ENCODE measurements at regions not wholly inside any gene's neighbourhood (a gene's known extent, or its start where the extent isn't known, plus 50 kb on each side); places are given as distances from the start of the nearest gene placed in this dataset.

DNA sequence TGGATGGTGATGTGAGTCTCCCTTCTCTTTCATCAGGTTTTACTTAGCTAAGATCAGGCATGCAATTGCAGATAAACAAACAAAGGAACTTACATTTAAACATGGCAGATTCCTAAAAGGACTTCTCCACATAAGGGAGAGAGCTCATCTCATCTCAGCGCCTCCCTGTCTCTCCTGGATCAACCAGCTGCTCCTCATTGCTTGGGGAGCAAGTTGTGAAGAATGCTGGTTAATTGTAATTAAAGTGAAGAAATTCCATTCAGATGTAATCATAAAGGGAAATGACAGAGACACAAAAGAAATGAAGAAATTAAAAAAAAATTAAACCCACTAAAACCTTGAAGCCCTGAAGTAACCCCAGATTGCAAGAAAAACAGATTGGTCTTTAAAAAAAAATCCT, 104.4 kb upstream of the DIO2 start:
- no peaks in the 10 kb centered on the region for H4K20me1 ChIP-seq (ENCODE audit: insufficient read depth, low read length)
- peaks cover 22% of the 10 kb centered on the region for H3K4me1 ChIP-seq (ENCODE audit: insufficient read depth, low read length)
- no peaks in the 10 kb centered on the region for H3K36me3 ChIP-seq (ENCODE audit: insufficient read depth, low read length)
- H2AFZ ChIP-seq (ENCODE audit: low read length) = peak overlapping the region; percentile 41
- no peaks in the 10 kb centered on the region for H3K27me3 ChIP-seq (ENCODE audit: insufficient read depth, low read length)
- no peaks in the 10 kb centered on the region for H3K9me3 ChIP-seq (ENCODE audit: low read depth, low read length)
- TF ChIP-seq, protein P1, sequence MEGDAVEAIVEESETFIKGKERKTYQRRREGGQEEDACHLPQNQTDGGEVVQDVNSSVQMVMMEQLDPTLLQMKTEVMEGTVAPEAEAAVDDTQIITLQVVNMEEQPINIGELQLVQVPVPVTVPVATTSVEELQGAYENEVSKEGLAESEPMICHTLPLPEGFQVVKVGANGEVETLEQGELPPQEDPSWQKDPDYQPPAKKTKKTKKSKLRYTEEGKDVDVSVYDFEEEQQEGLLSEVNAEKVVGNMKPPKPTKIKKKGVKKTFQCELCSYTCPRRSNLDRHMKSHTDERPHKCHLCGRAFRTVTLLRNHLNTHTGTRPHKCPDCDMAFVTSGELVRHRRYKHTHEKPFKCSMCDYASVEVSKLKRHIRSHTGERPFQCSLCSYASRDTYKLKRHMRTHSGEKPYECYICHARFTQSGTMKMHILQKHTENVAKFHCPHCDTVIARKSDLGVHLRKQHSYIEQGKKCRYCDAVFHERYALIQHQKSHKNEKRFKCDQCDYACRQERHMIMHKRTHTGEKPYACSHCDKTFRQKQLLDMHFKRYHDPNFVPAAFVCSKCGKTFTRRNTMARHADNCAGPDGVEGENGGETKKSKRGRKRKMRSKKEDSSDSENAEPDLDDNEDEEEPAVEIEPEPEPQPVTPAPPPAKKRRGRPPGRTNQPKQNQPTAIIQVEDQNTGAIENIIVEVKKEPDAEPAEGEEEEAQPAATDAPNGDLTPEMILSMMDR (IDR thresholded peaks at IDR 0.05; ENCODE audit: extremely low read depth, low read depth, low read length) = no peak
- H3K4me2 ChIP-seq (ENCODE audit: insufficient read depth, low read length) = peak overlapping the region; percentile 29
- H3K4me3 ChIP-seq (ENCODE audit: insufficient read depth, low read length) = no peak overlapping the region
- no peak for DNase-seq (ENCODE audit: insufficient read length, low spot score, missing footprints)
- H3K27ac ChIP-seq (ENCODE audit: low read depth, low read length) = peak overlapping the region; percentile 35
- H3K79me2 ChIP-seq (ENCODE audit: insufficient read depth, low read length) = no peaks in the 10 kb centered on the region

DNA sequence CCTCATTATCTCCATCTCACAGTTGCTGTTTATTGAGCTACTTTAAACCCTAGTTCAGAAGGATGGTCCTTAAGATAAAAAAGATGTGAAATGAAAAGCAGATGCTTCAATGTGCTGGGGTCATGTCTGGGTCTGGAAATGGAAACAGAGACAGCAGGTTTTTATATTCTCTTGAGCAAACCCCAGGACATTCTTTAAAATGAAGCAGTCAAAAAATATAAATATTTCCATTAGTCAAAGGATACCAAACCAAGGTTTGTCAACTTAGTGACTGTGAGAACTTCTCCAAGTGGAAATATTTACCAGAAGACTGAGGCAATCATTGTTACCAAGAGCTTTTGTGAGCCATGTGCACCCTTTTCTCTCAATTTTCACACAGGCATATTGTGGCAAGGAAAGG, 102.5 kb upstream of the DIO2 start:
- H3K9me3 ChIP-seq (ENCODE audit: low read depth, low read length) = no peaks in the 10 kb centered on the region
- H3K36me3 ChIP-seq (ENCODE audit: insufficient read depth, low read length) = no peaks in the 10 kb centered on the region
- DNase-seq (ENCODE audit: insufficient read length, low spot score, missing footprints) = no peak
- H3K4me1 ChIP-seq (ENCODE audit: insufficient read depth, low read length) = peaks cover 25% of the 10 kb centered on the region
- no peak overlapping the region for H2AFZ ChIP-seq (ENCODE audit: low read length)
- no peaks in the 10 kb centered on the region for H3K79me2 ChIP-seq (ENCODE audit: insufficient read depth, low read length)
- no peak overlapping the region for H3K4me2 ChIP-seq (ENCODE audit: insufficient read depth, low read length)
- H3K27ac ChIP-seq (ENCODE audit: low read depth, low read length) = no peak overlapping the region
- H3K27me3 ChIP-seq (ENCODE audit: insufficient read depth, low read length) = no peaks in the 10 kb centered on the region
- TF ChIP-seq, protein P1 (IDR thresholded peaks at IDR 0.05; ENCODE audit: extremely low read depth, low read depth, low read length) = no peak
- no peak overlapping the region for H3K4me3 ChIP-seq (ENCODE audit: insufficient read depth, low read length)
- no peaks in the 10 kb centered on the region for H4K20me1 ChIP-seq (ENCODE audit: insufficient read depth, low read length)

DNA sequence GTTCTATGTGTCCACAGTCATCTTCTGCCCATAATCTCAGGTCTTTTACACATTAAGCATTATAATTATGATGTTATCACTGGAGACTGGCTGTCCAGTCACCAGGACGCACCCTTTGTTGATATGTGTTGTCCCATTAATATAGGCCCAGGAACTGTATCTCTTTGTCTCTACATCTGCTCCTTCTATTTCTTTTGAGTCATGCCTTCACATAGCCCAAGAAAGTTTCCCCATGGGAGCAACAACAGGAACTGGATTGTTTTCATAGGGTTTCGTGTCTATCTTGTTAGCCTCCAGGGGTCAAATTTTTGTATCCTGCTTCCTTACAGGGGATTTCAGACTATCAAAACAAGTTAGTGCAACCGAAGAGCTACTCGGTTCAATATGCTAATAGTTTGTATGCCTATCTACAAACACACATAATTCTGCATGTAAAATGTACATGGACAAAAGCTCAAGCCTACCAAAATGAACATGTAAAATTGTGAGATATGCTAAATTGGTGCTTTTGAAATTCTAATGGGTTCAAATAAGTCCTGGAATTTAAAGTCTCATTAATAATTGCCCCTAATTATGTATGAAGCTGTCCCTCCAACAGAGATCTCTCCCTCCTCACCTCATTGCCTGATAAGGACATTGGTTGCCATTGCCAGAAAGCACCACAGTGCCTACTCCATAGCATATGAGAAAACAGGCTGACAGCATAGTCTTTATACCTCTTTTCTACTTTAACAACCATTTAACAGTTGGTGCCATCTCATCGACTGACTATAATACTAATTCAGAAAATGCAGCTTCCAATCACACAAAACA, 99.8 kb upstream of the DIO2 start:
- TF ChIP-seq, protein P1 (IDR thresholded peaks at IDR 0.05; ENCODE audit: extremely low read depth, low read depth, low read length) = no peak
- H3K4me2 ChIP-seq (ENCODE audit: insufficient read depth, low read length) = peak overlapping the region; percentile 33
- peak; percentile 41 for DNase-seq (ENCODE audit: insufficient read length, low spot score, missing footprints)

DNA sequence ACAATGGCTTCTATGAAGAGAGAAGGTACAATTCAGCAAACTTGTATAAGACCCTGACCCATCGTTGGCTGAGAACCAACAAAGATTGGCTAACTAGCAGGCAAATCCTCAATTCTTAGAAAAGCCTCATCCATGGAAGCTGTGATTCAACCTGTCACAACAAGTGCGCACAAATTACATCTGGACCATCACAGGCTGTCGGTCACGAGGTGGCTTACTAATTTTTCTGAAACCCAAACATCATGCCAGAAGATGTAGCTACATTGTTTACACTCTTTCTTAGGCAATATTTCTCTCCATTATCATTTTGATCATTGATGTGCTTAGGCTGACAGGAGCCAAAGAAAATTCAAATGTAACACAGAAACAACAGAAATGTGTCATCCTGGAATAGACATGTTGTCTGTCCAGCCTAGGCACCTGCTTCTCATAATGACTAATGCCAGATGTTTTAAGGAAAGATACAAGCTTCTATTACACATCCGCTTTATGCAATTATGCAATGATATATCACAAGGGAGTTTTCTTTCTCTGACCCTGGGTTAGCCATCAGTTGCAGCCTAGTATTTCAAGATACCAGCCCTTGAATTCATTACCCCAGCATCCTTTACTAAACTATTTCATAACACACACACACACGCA, 92.9 kb upstream of the DIO2 start:
- Histone ChIP-seq H3K4me2 (ENCODE audit: insufficient read depth, low read length) (no peak overlapping the region), H4K20me1 (ENCODE audit: insufficient read depth, low read length) (no peaks in the 10 kb centered on the region), H3K4me3 (ENCODE audit: insufficient read depth, low read length) (no peak overlapping the region), H3K27me3 (ENCODE audit: insufficient read depth, low read length) (no peaks in the 10 kb centered on the region), H3K4me1 (ENCODE audit: insufficient read depth, low read length) (no peaks in the 10 kb centered on the region), H2AFZ (ENCODE audit: low read length) (no peak overlapping the region), H3K9me3 (ENCODE audit: low read depth, low read length) (no peaks in the 10 kb centered on the region), H3K36me3 (ENCODE audit: insufficient read depth, low read length) (no peaks in the 10 kb centered on the region), H3K79me2 (ENCODE audit: insufficient read depth, low read length) (no peaks in the 10 kb centered on the region), H3K27ac (ENCODE audit: low read depth, low read length) (no peak overlapping the region)
- DNase-seq (ENCODE audit: insufficient read length, low spot score, missing footprints) = no peak
- TF ChIP-seq, protein P1 (IDR thresholded peaks at IDR 0.05; ENCODE audit: extremely low read depth, low read depth, low read length) = no peak

More for the DNA sequence above, 99.8 kb upstream of the DIO2 start:
- no peak overlapping the region for H3K4me3 ChIP-seq (ENCODE audit: insufficient read depth, low read length)
- peaks cover 20% of the 10 kb centered on the region for H3K4me1 ChIP-seq (ENCODE audit: insufficient read depth, low read length)
- H3K36me3 ChIP-seq (ENCODE audit: insufficient read depth, low read length) = no peaks in the 10 kb centered on the region
- H2AFZ ChIP-seq (ENCODE audit: low read length) = peak overlapping the region; percentile 9
- no peaks in the 10 kb centered on the region for H3K9me3 ChIP-seq (ENCODE audit: low read depth, low read length)
- no peak overlapping the region for H3K27ac ChIP-seq (ENCODE audit: low read depth, low read length)
- no peaks in the 10 kb centered on the region for H4K20me1 ChIP-seq (ENCODE audit: insufficient read depth, low read length)
- no peaks in the 10 kb centered on the region for H3K27me3 ChIP-seq (ENCODE audit: insufficient read depth, low read length)
- H3K79me2 ChIP-seq (ENCODE audit: insufficient read depth, low read length) = no peaks in the 10 kb centered on the region
